OCI-LY1 (cell line): ENCODE measurements at regions not wholly inside any gene's neighbourhood (a gene's known extent, or its start where the extent isn't known, plus 50 kb on each side); places are given as distances from the start of the nearest gene placed in this dataset.
A peak's percentile ranks its signal among the peaks of the same experiment; 100 is the strongest.
"Not testable (repeated sequence)": the region's sequence is repeated elsewhere in the genome, so short reads cannot be mapped to it uniquely, and the experiment has no call there.

Source experiments
- H2AFZ ChIP-seq: fragments of 200-600 bp; sonication (generic), shearing (Covaris generic); 2 replicates; pipeline ENCODE4 v1.6.0; 2014; ENCODE audit warnings: antibody characterized with exemption, mild to moderate bottlenecking, low read length
- H3F3A ChIP-seq: fragments of 200-600 bp; sonication (generic), shearing (Covaris generic); 2 replicates; pipeline ENCODE4 v1.6.0; 2014; ENCODE audit warnings: mild to moderate bottlenecking, antibody characterized with exemption, low read length, moderate library complexity; ENCODE audit not compliant: insufficient read depth
- H3K27ac ChIP-seq: fragments of 200-600 bp; sonication (generic); 2 replicates; pipeline ENCODE4 v1.5.1; 2014; ENCODE audit warnings: low read length, mixed run types, mild to moderate bottlenecking, low read depth; ENCODE audit not compliant: poor library complexity, severe bottlenecking
- H3K27me3 ChIP-seq: fragments of 200-600 bp; sonication (generic); 2 replicates; pipeline ENCODE4 v1.6.0; 2014; ENCODE audit warnings: antibody characterized with exemption, mild to moderate bottlenecking, low read length, moderate library complexity; ENCODE audit not compliant: insufficient read depth
- H3K36me3 ChIP-seq: fragments of 200-600 bp; sonication (generic); 2 replicates; pipeline ENCODE4 v1.6.1; 2014; ENCODE audit warnings: mild to moderate bottlenecking, antibody characterized with exemption, low read length, moderate library complexity, mixed read lengths; ENCODE audit not compliant: insufficient read depth
- H3K4me1 ChIP-seq: fragments of 200-600 bp; sonication (generic); 2 replicates; pipeline ENCODE4 v1.5.1; 2014; ENCODE audit warnings: mild to moderate bottlenecking, low read length, moderate library complexity; ENCODE audit not compliant: insufficient read depth, severe bottlenecking
- H3K4me2 ChIP-seq: fragments of 200-600 bp; sonication (generic), shearing (Covaris generic); 2 replicates; pipeline ENCODE4 v1.6.1; 2014; ENCODE audit warnings: low read length
- H3K4me3 ChIP-seq: fragments of 200-600 bp; sonication (generic); 2 replicates; pipeline ENCODE4 v1.5.1; 2014; ENCODE audit warnings: low read length, low read depth, mild to moderate bottlenecking, mixed read lengths; ENCODE audit not compliant: poor library complexity, severe bottlenecking
- H3K79me2 ChIP-seq: fragments of 200-600 bp; shearing (Covaris generic); 2 replicates; pipeline ENCODE4 v1.6.1; 2016; ENCODE audit warnings: mixed run types, low read length, mixed read lengths; ENCODE audit not compliant: insufficient read depth
- H3K9ac ChIP-seq: fragments of 200-600 bp; sonication (generic), shearing (Covaris generic); 2 replicates; pipeline ENCODE4 v1.6.1; 2014; ENCODE audit warnings: mild to moderate bottlenecking, low read length, mixed read lengths
- H3K9me2 ChIP-seq: fragments of 200-600 bp; sonication (generic), shearing (Covaris generic); 2 replicates; pipeline ENCODE4 v1.6.1; 2014; ENCODE audit warnings: low read depth, mild to moderate bottlenecking, low read length, mixed read lengths
- H3K9me3 ChIP-seq: fragments of 200-600 bp; shearing (Covaris generic); 2 replicates; pipeline ENCODE4 v1.6.1; 2014; ENCODE audit warnings: low read length, mixed read lengths
- H4K20me1 ChIP-seq: fragments of 200-600 bp; sonication (generic), shearing (Covaris generic); 2 replicates; pipeline ENCODE4 v1.6.0; 2016; ENCODE audit warnings: mild to moderate bottlenecking, low read length; ENCODE audit not compliant: insufficient read depth
- CTCF ChIP-seq: fragments of 200-600 bp; sonication (generic), shearing (Covaris generic); IDR thresholded peaks from 2 replicates; pipeline ENCODE4 v1.5.1; 2017; ENCODE audit warnings: mild to moderate bottlenecking, antibody characterized with exemption, low read length, moderate library complexity, mixed read lengths
- EZH2 ChIP-seq: fragments of 200-600 bp; sonication (generic), shearing (Covaris generic); IDR thresholded peaks from 2 replicates; pipeline ENCODE4 v1.8.0; 2017; ENCODE audit warnings: borderline replicate concordance, mixed run types, mild to moderate bottlenecking, antibody characterized with exemption, low read length, moderate library complexity, mixed read lengths

GRCh38 chr1:96588416-96588995, 133.1 kb upstream of the PTBP2 start:
- H3K4me3 ChIP-seq = no peak overlapping the region
- H3K4me2 ChIP-seq = no peak overlapping the region
- no peak overlapping the region for H2AFZ ChIP-seq
- H3K9me2 ChIP-seq = no peaks in the 10 kb centered on the region
- H3K4me1 ChIP-seq = no peaks in the 10 kb centered on the region
- TF ChIP-seq CTCF (no peak), EZH2 (no peak)
- no peaks in the 10 kb centered on the region for H3K36me3 ChIP-seq
- H4K20me1 ChIP-seq = no peaks in the 10 kb centered on the region
- H3K27me3 ChIP-seq = no peaks in the 10 kb centered on the region
- no peaks in the 10 kb centered on the region for H3K9me3 ChIP-seq
- H3K79me2 ChIP-seq = no peaks in the 10 kb centered on the region
- H3K9ac ChIP-seq = no peak overlapping the region
- no peaks in the 10 kb centered on the region for H3F3A ChIP-seq
- no peak overlapping the region for H3K27ac ChIP-seq

GRCh38 chr1:96595530-96595929, 126.1 kb upstream of the PTBP2 start:
- H3K36me3 ChIP-seq, H3F3A ChIP-seq, H3K9ac ChIP-seq, H3K9me2 ChIP-seq, H3K4me3 ChIP-seq, H3K27ac ChIP-seq, H2AFZ ChIP-seq, H3K4me2 ChIP-seq, H3K9me3 ChIP-seq, H3K27me3 ChIP-seq, H3K79me2 ChIP-seq, H4K20me1 ChIP-seq, H3K4me1 ChIP-seq: not testable (repeated sequence)

- Histone ChIP-seq H3K9me2 (no peaks in the 10 kb centered on the region), H3K9ac (no peak overlapping the region), H3K79me2 (no peaks in the 10 kb centered on the region), H4K20me1 (no peaks in the 10 kb centered on the region), H3K27me3 (no peaks in the 10 kb centered on the region), H3F3A (no peaks in the 10 kb centered on the region), H3K27ac (no peak overlapping the region), H3K4me1 (no peaks in the 10 kb centered on the region), H3K9me3 (no peaks in the 10 kb centered on the region), H3K4me2 (no peak overlapping the region), H3K4me3 (no peak overlapping the region), H2AFZ (no peak overlapping the region), H3K36me3 (no peaks in the 10 kb centered on the region)
- TF ChIP-seq CTCF (peak; percentile 69), EZH2 (no peak)
These were observed 125.2 kb upstream of the PTBP2 start for GRCh38 chr1:96596226-96596922.

- no peak for TF ChIP-seq CTCF
- no peak overlapping the region for H3K4me3 ChIP-seq
- no peak overlapping the region for H3K9ac ChIP-seq
- H3K9me2 ChIP-seq = no peaks in the 10 kb centered on the region
- H3K9me3 ChIP-seq = no peaks in the 10 kb centered on the region
- no peak overlapping the region for H3K4me2 ChIP-seq
- no peaks in the 10 kb centered on the region for H3K27me3 ChIP-seq
- no peak overlapping the region for H3K27ac ChIP-seq
- no peaks in the 10 kb centered on the region for H3F3A ChIP-seq
- no peaks in the 10 kb centered on the region for H3K4me1 ChIP-seq
- no peak overlapping the region for H2AFZ ChIP-seq
- no peaks in the 10 kb centered on the region for H4K20me1 ChIP-seq
- no peaks in the 10 kb centered on the region for H3K36me3 ChIP-seq
- H3K79me2 ChIP-seq = no peaks in the 10 kb centered on the region
These were observed 124.4 kb upstream of the PTBP2 start for GRCh38 chr1:96597218-96597617.
